C4-2B (cell line): ENCODE measurements at regions not wholly inside any gene's neighbourhood (a gene's known extent, or its start where the extent isn't known, plus 50 kb on each side); places are given as distances from the start of the nearest gene placed in this dataset.

Source experiments
- H3K27ac ChIP-seq: fragments of 450-650 bp; 2 replicates; pipeline ENCODE4 v1.5.1; 2017
- CTCF ChIP-seq: fragments of 450-650 bp; conservative IDR thresholded peaks from 2 replicates; pipeline ENCODE4 v1.5.1; 2017; ENCODE audit warnings: mild to moderate bottlenecking
- ZFX ChIP-seq: fragments of 450-650 bp; IDR thresholded peaks from 2 replicates; pipeline ENCODE4 v1.6.1; 2017

- TF ChIP-seq ZFX (no peak), CTCF (no peak)
- no peak overlapping the region for H3K27ac ChIP-seq
Measured at GRCh38 chr5:67246546-67247268, 50.1 kb upstream of the CD180 start.
